GM12878 (cell line): ENCODE measurements at regions not wholly inside any gene's neighbourhood (a gene's known extent, or its start where the extent isn't known, plus 50 kb on each side); places are given as distances from the start of the nearest gene placed in this dataset.

Source experiments
- ATAC-seq: fragments of 200-7000 bp; cut with Tn5 transposase; 3 replicates; pipeline ENCODE4 v1.9.1; 2020; ENCODE audit warnings: mild to moderate bottlenecking, moderate library complexity
- BruUV-seq: library from RNA; stranded (reverse); fragments of 400-500 nt; replicated peaks from 2 replicates; lab custom pipeline; 2021; lab: Mats Ljungman, UMichigan
- CTCF ChIA-PET: fragments of 300-600 bp; sonication (Branson Sonifier 250); formaldehyde crosslinking; extraction: SDS; loops from one replicate; lab custom pipeline; 2021; ENCODE audit warnings: inconsistent platforms; lab: Yijun Ruan, JAX
- POLR2A ChIA-PET: fragments of 350-600 bp; formaldehyde crosslinking; extraction: SDS; loops from one replicate; lab custom pipeline; 2021; ENCODE audit warnings: inconsistent platforms; lab: Charles Lee
- RAD21 ChIA-PET: fragments of 300-600 bp; sonication (Branson Sonifier 250); formaldehyde crosslinking; loops from one replicate; lab custom pipeline; 2023; ENCODE audit warnings: antibody characterized with exemption; ENCODE audit not compliant: unreplicated experiment; lab: Charles Lee
- SMC1A ChIA-PET: fragments of 300-600 bp; sonication (Branson Sonifier 250); formaldehyde crosslinking; loops from one replicate; lab custom pipeline; 2023; ENCODE audit not compliant: unreplicated experiment, uncharacterized antibody; lab: Charles Lee
- DNase-seq: peaks from one replicate; pipeline ENCODE4 v3.0.0-alpha.2; 2011; ENCODE audit warnings: low read depth, low spot score
- FAIRE-seq: peaks from 3 replicates; lab custom pipeline; 2011; peaks lifted over from hg19 to GRCh38; lab: Jason Lieb, UNC
- H2AFZ ChIP-seq: 2 replicates; pipeline ENCODE4 v1.6.0; 2011; ENCODE audit warnings: low read depth, low read length, control low read depth; ENCODE audit not compliant: control insufficient read depth
- H3K27ac ChIP-seq: 2 replicates; pipeline ENCODE4 v1.5.1; 2011; ENCODE audit warnings: control low read depth; ENCODE audit not compliant: control insufficient read depth, insufficient read depth
- H3K27me3 ChIP-seq, 2 experiments: replicated peaks in 1 of 2; 2 replicates each; pipeline versions ENCODE4 v1.6.0 to v1.6.1; 2011; ENCODE audit warnings: low read length in 1 of 2; ENCODE audit not compliant: control insufficient read depth in 2 of 2, insufficient read depth in 2 of 2
- H3K36me3 ChIP-seq, 2 experiments: 2 replicates each; pipeline ENCODE4 v1.5.1; 2011; ENCODE audit warnings: low read length in 1 of 2; ENCODE audit not compliant: control insufficient read depth in 2 of 2, insufficient read depth in 2 of 2
- H3K4me1 ChIP-seq: 2 replicates; pipeline ENCODE4 v1.6.1; 2011; ENCODE audit warnings: mild to moderate bottlenecking, low read length, moderate library complexity, mixed read lengths; ENCODE audit not compliant: control insufficient read depth, insufficient read depth
- H3K4me2 ChIP-seq: 2 replicates; pipeline ENCODE4 v1.6.0; 2011; ENCODE audit warnings: control low read depth; ENCODE audit not compliant: control insufficient read depth, insufficient read depth
- H3K4me3 ChIP-seq: fragments of 200-600 bp; sonication (generic); 2 replicates; pipeline ENCODE4 v1.5.1; 2016
- H3K79me2 ChIP-seq: 2 replicates; pipeline ENCODE4 v1.6.0; 2011; ENCODE audit warnings: low read length; ENCODE audit not compliant: control insufficient read depth, insufficient read depth
- H3K9ac ChIP-seq: 2 replicates; pipeline ENCODE4 v1.8.0; 2011; ENCODE audit warnings: low read length, control low read depth, mixed read lengths; ENCODE audit not compliant: control insufficient read depth, insufficient read depth
- H3K9me3 ChIP-seq: replicated peaks from 3 replicates; pipeline ENCODE4 v1.5.1; 2011; ENCODE audit warnings: mild to moderate bottlenecking, low read length; ENCODE audit not compliant: control insufficient read depth, insufficient read depth
- H4K20me1 ChIP-seq: 2 replicates; pipeline ENCODE4 v1.6.0; 2011; ENCODE audit not compliant: control insufficient read depth, insufficient read depth
- E2F8 ChIP-seq: fragments of 450-650 bp; IDR thresholded peaks from 2 replicates; pipeline ENCODE4 v1.6.1; 2018; ENCODE audit warnings: mild to moderate bottlenecking, low read depth, moderate library complexity; ENCODE audit not compliant: partially characterized antibody
- EED ChIP-seq: sonication (generic); IDR thresholded peaks from 2 replicates; pipeline ENCODE4 v1.6.1; 2016; ENCODE audit warnings: antibody characterized with exemption, low read depth
- NKRF ChIP-seq: fragments of 450-650 bp; conservative IDR thresholded peaks from 2 replicates; pipeline ENCODE4 v1.6.1; 2017; ENCODE audit warnings: mild to moderate bottlenecking, moderate library complexity
- REST ChIP-seq: IDR thresholded peaks from 2 replicates; pipeline ENCODE4 v1.6.1; 2012; ENCODE audit warnings: mild to moderate bottlenecking, low read depth, low read length
- TCF7 ChIP-seq: IDR thresholded peaks from 2 replicates; pipeline ENCODE4 v1.6.1; 2014; ENCODE audit warnings: antibody characterized with exemption, borderline replicate concordance
- USF2 ChIP-seq: IDR thresholded peaks from 2 replicates; pipeline ENCODE4 v1.6.1; 2011; ENCODE audit warnings: low read depth, low read length, improper control_type of control experiment, borderline replicate concordance
- ZBTB40 ChIP-seq: fragments of 450-650 bp; IDR thresholded peaks from 2 replicates; pipeline ENCODE4 v1.6.1; 2016; ENCODE audit warnings: mild to moderate bottlenecking, moderate library complexity, borderline replicate concordance
- ZNF274 ChIP-seq: IDR thresholded peaks from one replicate; pipeline ENCODE4 v1.8.0; 2011; ENCODE audit not compliant: insufficient read length, insufficient read depth
- WGBS: methylation state at CpG from one replicate; pipeline ENCODE4 v1.1.6; 2016; ENCODE audit warnings: low lambda C conversion rate; ENCODE audit not compliant: insufficient replicate concordance, insufficient coverage; ENCODE audit errors: missing lambda C conversion rate; 5-methylcytosine and 5-hydroxymethylcytosine counted together
- in situ Hi-C: fragments of 300-500 bp; cut with MboI; formaldehyde crosslinking; loops from 9 replicates; pipeline ENCODE4 v1.14.3; 2018; ENCODE audit warnings: mixed read lengths
- intact Hi-C: fragments of 100-400 bp; cut with micrococcal nuclease; formaldehyde crosslinking; loops from one replicate; pipeline ENCODE4 v1.14.2; 2022; ENCODE audit not compliant: unreplicated experiment

GRCh38 chr12:62158461-62159360, 101.5 kb upstream of the USP15 start:
- no peak overlapping the region for H3K9ac ChIP-seq
- H4K20me1 ChIP-seq: no peaks in the 10 kb centered on the region
- no peaks in the 10 kb centered on the region for H3K9me3 ChIP-seq
- intact Hi-C loops (no loop called here), in situ Hi-C loops (no loop called here)
- no peak overlapping the region for H2AFZ ChIP-seq
- ChIA-PET CTCF (no interaction called here), POLR2A (interaction anchor here (0.6 kb wide), 1 partner anchor 414 kb away, joined by 3 read pairs; no protein-coding TSS in a partner anchor), SMC1A (interaction anchor here (1.5 kb wide), 1 partner anchor 8 kb away, joined by 3 read pairs; no protein-coding TSS in a partner anchor), RAD21 (no interaction called here)
- no peaks in the 10 kb centered on the region for H3K36me3 ChIP-seq
- H3K4me3 ChIP-seq: no peak overlapping the region
- H3K4me2 ChIP-seq: no peak overlapping the region
- H3K4me1 ChIP-seq: no peaks in the 10 kb centered on the region
- BruUV-seq: no TSS peak
- FAIRE-seq (no peak), ATAC-seq (no peak), DNase-seq (no peak)
- no peak overlapping the region for H3K27ac ChIP-seq
- no peaks in the 10 kb centered on the region for H3K79me2 ChIP-seq
- H3K27me3 ChIP-seq: no peaks in the 10 kb centered on the region
- 15% methylated on average over 5 of the region's 5 CpGs for WGBS
- TF ChIP-seq REST (no peak), ZNF274 (no peak), USF2 (no peak), ZBTB40 (no peak), E2F8 (no peak), TCF7 (no peak), EED (no peak), NKRF (no peak)
